H54 (cell line): ENCODE measurements at regions not wholly inside any gene's neighbourhood (a gene's known extent, or its start where the extent isn't known, plus 50 kb on each side); places are given as distances from the start of the nearest gene placed in this dataset.

Source experiments
- DNase-seq: peaks from one replicate; pipeline ENCODE4 v3.0.0; 2011; ENCODE audit warnings: low spot score, mixed read lengths; ENCODE audit not compliant: insufficient read length
- FAIRE-seq: peaks from 3 replicates; lab custom pipeline; 2011; peaks lifted over from hg19 to GRCh38; lab: Jason Lieb, UNC
- POLR2A ChIP-seq: IDR thresholded peaks from 2 replicates; pipeline ENCODE4 v1.6.1; 2011; ENCODE audit warnings: low read depth, mild to moderate bottlenecking, low read length

GRCh38 chr15:60081976-60082375 lies 77.9 kb downstream of the FOXB1 start:
- FAIRE-seq = no peak

GRCh38 chr15:60083318-60083717 lies 79.2 kb downstream of the FOXB1 start:
- FAIRE-seq (no peak), DNase-seq (no peak)
- TF ChIP-seq POLR2A = no peak

More at GRCh38 chr15:60081976-60082375, 77.9 kb downstream of the FOXB1 start:
- DNase-seq = no peak
- TF ChIP-seq POLR2A = no peak

GRCh38 chr15:60086681-60087429 lies 82.7 kb downstream of the FOXB1 start:
- FAIRE-seq (no peak), DNase-seq (peak; percentile 33)
- no peak for TF ChIP-seq POLR2A

GRCh38 chr15:60087561-60087960 lies 83.5 kb downstream of the FOXB1 start:
- TF ChIP-seq POLR2A = no peak
- DNase-seq = no peak
- FAIRE-seq = no peak

GRCh38 chr15:60090747-60091146 lies 86.6 kb downstream of the FOXB1 start:
- FAIRE-seq (no peak), DNase-seq (no peak)
- no peak for TF ChIP-seq POLR2A

- FAIRE-seq (peak; percentile 92), DNase-seq (peak; percentile 58)
- TF ChIP-seq POLR2A = no peak
These were observed 87.0 kb downstream of the FOXB1 start for GRCh38 chr15:60091157-60091556.

- no peak for FAIRE-seq
- TF ChIP-seq POLR2A = no peak
- no peak for DNase-seq
These were observed 87.8 kb downstream of the FOXB1 start for GRCh38 chr15:60091911-60092310.

- no peak for DNase-seq
These were observed 89.4 kb downstream of the FOXB1 start for GRCh38 chr15:60093273-60094067.

GRCh38 chr15:60095711-60096110 lies 91.6 kb downstream of the FOXB1 start:
- no peak for DNase-seq
- TF ChIP-seq POLR2A = no peak
- no peak for FAIRE-seq

More at GRCh38 chr15:60093273-60094067, 89.4 kb downstream of the FOXB1 start:
- no peak for TF ChIP-seq POLR2A
- no peak for FAIRE-seq

- DNase-seq (no peak), FAIRE-seq (peak; percentile 84)
- TF ChIP-seq POLR2A = no peak
These were observed 92.0 kb downstream of the FOXB1 start for GRCh38 chr15:60096157-60096556.

- no peak for TF ChIP-seq POLR2A
- DNase-seq = no peak
- no peak for FAIRE-seq
These were observed 97.3 kb downstream of the FOXB1 start for GRCh38 chr15:60101416-60101815.

- FAIRE-seq (no peak), DNase-seq (no peak)
- no peak for TF ChIP-seq POLR2A
These were observed 98.6 kb downstream of the FOXB1 start for GRCh38 chr15:60102748-60103147.

GRCh38 chr15:60110909-60111308 lies 106.8 kb downstream of the FOXB1 start:
- TF ChIP-seq POLR2A = no peak
- DNase-seq (no peak), FAIRE-seq (no peak)

- TF ChIP-seq POLR2A = no peak
- no peak for FAIRE-seq
These were observed 111.7 kb downstream of the FOXB1 start for GRCh38 chr15:60115579-60116380.

More at GRCh38 chr15:60115579-60116380, 111.7 kb downstream of the FOXB1 start:
- DNase-seq = no peak
